AG04449 (cell line): ENCODE measurements at regions not wholly inside any gene's neighbourhood (a gene's known extent, or its start where the extent isn't known, plus 50 kb on each side); places are given as distances from the start of the nearest gene placed in this dataset.

Experiments used
- CTCF ChIA-PET: fragments of 350-600 bp; formaldehyde crosslinking; extraction: SDS; loops from one replicate; lab custom pipeline; 2021; ENCODE audit warnings: antibody characterized with exemption; lab: Yijun Ruan, JAX
- POLR2A ChIA-PET: fragments of 400-600, 350-600 bp; formaldehyde crosslinking; extraction: SDS; loops from one replicate; lab custom pipeline; 2020; ENCODE audit warnings: antibody characterized with exemption, inconsistent platforms; lab: Yijun Ruan, JAX
- DNase-seq: peaks from one replicate; pipeline ENCODE4 v3.0.0-alpha.2; 2010; ENCODE audit warnings: low read depth, low spot score
- H3K4me3 ChIP-seq: 2 replicates; pipeline ENCODE4 v1.5.1; 2011; ENCODE audit warnings: low read depth, mild to moderate bottlenecking, control low read depth, low read length
- TF ChIP-seq, protein P1 (sequence below): IDR thresholded peaks from one replicate; pipeline ENCODE4 v1.5.1; 2011; ENCODE audit warnings: mild to moderate bottlenecking, moderate library complexity, low read length, control low read depth, inconsistent platforms; ENCODE audit not compliant: insufficient read depth; ENCODE audit errors: missing control alignments

- TF ChIP-seq, protein P1, sequence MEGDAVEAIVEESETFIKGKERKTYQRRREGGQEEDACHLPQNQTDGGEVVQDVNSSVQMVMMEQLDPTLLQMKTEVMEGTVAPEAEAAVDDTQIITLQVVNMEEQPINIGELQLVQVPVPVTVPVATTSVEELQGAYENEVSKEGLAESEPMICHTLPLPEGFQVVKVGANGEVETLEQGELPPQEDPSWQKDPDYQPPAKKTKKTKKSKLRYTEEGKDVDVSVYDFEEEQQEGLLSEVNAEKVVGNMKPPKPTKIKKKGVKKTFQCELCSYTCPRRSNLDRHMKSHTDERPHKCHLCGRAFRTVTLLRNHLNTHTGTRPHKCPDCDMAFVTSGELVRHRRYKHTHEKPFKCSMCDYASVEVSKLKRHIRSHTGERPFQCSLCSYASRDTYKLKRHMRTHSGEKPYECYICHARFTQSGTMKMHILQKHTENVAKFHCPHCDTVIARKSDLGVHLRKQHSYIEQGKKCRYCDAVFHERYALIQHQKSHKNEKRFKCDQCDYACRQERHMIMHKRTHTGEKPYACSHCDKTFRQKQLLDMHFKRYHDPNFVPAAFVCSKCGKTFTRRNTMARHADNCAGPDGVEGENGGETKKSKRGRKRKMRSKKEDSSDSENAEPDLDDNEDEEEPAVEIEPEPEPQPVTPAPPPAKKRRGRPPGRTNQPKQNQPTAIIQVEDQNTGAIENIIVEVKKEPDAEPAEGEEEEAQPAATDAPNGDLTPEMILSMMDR, result no peak
- DNase-seq, result no peak
- ChIA-PET CTCF (interaction anchor here (1.2 kb wide), 1 partner anchor 325 kb away, joined by 3 read pairs; no protein-coding TSS in a partner anchor), POLR2A (no interaction called here)
- no peak overlapping the region for H3K4me3 ChIP-seq
Measured at GRCh38 chr2:167793725-167794124, 453.7 kb downstream of the STK39 start.

DNA sequence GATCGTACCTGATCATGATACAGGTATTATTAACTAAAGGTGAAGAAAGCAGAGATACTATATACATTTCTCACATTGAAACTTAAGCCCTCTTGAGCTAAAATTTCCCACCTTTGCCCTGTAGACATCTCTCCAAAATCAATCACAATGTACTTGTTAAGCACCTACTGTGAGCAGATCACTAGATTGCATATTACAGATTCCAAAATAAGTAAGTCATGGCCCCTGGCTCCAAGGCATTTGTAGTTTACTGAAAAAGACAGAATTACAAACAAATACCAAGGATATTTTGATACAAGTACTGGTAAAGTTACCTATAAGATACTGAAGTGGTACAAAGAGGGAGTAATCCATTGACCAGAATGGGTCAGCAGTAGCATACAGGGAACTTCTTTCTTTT is 455.3 kb downstream of the STK39 start:
- H3K4me3 ChIP-seq, result no peak overlapping the region
- ChIA-PET CTCF (no interaction called here), POLR2A (no interaction called here)
- DNase-seq, result no peak
- TF ChIP-seq, protein P1, result no peak

DNA sequence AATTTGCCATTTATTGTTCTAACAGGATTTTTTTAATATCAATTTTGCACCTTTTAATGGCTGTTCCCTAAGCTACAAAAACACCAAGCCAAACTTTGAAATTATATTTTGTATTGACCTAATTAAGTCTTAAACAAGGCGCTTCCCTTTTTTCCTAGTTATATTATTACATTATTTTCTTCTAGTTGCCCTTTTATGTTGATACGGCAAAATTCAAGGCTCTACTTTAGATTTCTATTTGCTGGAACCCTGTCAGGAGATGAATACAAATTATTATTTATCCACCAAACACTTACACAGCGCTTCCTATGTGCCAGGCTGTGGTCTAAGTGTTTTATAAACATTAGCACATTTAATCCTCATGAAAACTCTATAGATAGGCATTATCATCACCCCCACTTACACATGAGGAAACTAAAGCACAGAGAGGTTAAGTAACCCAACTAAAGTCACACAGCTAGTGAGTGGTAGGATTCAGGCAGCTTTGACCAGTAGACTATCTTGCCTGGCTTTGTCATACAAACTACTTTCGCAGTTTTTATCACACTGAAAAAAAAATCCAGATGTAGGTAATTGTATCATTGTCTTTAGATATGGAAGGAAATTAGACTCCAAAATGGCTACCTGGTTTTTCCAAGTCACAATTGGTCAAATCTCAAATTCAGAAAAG is 456.5 kb downstream of the STK39 start:
- CTCF ChIA-PET, result no interaction called here
- H3K4me3 ChIP-seq, result no peak overlapping the region
- no peak for DNase-seq
- TF ChIP-seq, protein P1, result no peak
- POLR2A ChIA-PET, result no interaction called here

- ChIA-PET POLR2A (no interaction called here), CTCF (no interaction called here)
- no peak for DNase-seq
- TF ChIP-seq, protein P1, result no peak
- H3K4me3 ChIP-seq, result no peak overlapping the region
Measured at GRCh38 chr2:167790189-167790588, 457.2 kb downstream of the STK39 start.

DNA sequence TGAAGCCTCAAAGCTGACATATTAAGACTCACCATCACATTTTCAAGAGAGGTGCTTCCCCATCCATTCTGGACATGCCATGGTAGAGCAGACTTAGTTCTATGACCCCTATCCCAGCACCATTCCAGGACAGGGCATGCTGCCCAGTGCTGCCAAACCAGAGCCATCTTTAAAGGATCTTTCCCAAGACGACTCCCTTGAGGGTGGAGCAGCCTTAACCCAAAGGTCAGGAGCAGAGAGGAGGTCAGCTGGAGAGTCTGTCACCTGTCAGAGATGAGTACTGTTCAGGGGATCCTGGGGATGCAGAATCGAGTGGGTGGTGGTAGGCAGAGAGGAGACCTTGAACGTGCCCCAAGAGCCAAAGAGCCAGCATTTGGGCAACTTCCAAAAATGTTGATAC is 459.8 kb downstream of the STK39 start:
- DNase-seq, result no peak
- no peak overlapping the region for H3K4me3 ChIP-seq
- CTCF ChIA-PET, result no interaction called here
- POLR2A ChIA-PET, result no interaction called here
- TF ChIP-seq, protein P1, result no peak

DNA sequence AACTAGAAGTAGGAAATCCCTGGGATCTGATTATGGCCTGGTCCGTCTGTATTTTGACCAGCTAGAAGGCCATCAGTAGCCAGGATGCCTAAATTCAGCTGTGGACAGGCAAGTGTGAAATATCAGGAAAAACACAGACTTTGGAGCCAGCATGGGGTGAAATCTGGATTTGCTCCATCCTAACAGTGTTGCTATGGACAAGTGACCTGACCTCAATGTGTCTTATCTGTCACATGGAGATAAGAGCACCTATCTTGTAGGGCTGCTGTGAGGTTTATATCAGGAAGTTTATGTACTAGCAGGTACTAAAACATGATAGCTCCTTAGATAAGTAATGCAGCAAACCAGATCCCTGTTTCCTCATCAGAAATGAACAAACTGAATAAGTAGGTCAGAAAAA is 460.4 kb downstream of the STK39 start:
- TF ChIP-seq, protein P1, result no peak
- DNase-seq, result no peak
- no peak overlapping the region for H3K4me3 ChIP-seq
- ChIA-PET POLR2A (no interaction called here), CTCF (no interaction called here)
